ENCODE measurements at regions not wholly inside any gene's neighbourhood (a gene's known extent, or its start where the extent isn't known, plus 50 kb on each side); places are given as distances from the start of the nearest gene placed in this dataset.

GRCh38 chr1:119253366-119253765 lies 112.9 kb upstream of the WARS2 start:
- TF ChIP-seq, protein P1, sequence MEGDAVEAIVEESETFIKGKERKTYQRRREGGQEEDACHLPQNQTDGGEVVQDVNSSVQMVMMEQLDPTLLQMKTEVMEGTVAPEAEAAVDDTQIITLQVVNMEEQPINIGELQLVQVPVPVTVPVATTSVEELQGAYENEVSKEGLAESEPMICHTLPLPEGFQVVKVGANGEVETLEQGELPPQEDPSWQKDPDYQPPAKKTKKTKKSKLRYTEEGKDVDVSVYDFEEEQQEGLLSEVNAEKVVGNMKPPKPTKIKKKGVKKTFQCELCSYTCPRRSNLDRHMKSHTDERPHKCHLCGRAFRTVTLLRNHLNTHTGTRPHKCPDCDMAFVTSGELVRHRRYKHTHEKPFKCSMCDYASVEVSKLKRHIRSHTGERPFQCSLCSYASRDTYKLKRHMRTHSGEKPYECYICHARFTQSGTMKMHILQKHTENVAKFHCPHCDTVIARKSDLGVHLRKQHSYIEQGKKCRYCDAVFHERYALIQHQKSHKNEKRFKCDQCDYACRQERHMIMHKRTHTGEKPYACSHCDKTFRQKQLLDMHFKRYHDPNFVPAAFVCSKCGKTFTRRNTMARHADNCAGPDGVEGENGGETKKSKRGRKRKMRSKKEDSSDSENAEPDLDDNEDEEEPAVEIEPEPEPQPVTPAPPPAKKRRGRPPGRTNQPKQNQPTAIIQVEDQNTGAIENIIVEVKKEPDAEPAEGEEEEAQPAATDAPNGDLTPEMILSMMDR (IDR thresholded peaks at IDR 0.05; ENCODE audit: low read length), result no peak
- TF ChIP-seq EZH2 (IDR thresholded peaks at IDR 0.05; ENCODE audit: borderline replicate concordance, low read length), result no peak
